GM12891 (cell line): ENCODE measurements at regions not wholly inside any gene's neighbourhood (a gene's known extent, or its start where the extent isn't known, plus 50 kb on each side); places are given as distances from the start of the nearest gene placed in this dataset.

Experiments used
- PAX5 ChIP-seq: IDR thresholded peaks from 2 replicates; pipeline ENCODE4 v1.6.1; 2011; ENCODE audit warnings: low read length, moderate library complexity, mild to moderate bottlenecking; ENCODE audit not compliant: insufficient read depth, severe bottlenecking
- POLR2A ChIP-seq: IDR thresholded peaks from 2 replicates; pipeline ENCODE4 v1.6.1; 2011; ENCODE audit warnings: low read depth, low read length, control low read depth
- POLR2AphosphoS5 ChIP-seq: IDR thresholded peaks from 2 replicates; pipeline ENCODE4 v1.6.1; 2011; ENCODE audit warnings: low read depth, low read length, control low read depth
- SPI1 ChIP-seq: IDR thresholded peaks from 2 replicates; pipeline ENCODE4 v1.6.1; 2011; ENCODE audit warnings: low read depth, low read length, control low read depth
- TAF1 ChIP-seq: IDR thresholded peaks from 2 replicates; pipeline ENCODE4 v1.6.1; 2011; ENCODE audit warnings: low read depth, low read length, control low read depth

GRCh38 chr21:27545754-27546349, 579.0 kb upstream of the ADAMTS5 start:
- TF ChIP-seq POLR2AphosphoS5 (no peak), POLR2A (no peak), TAF1 (no peak), PAX5 (no peak), SPI1 (no peak)
